K562 (cell line): ENCODE measurements at regions not wholly inside any gene's neighbourhood (a gene's known extent, or its start where the extent isn't known, plus 50 kb on each side); places are given as distances from the start of the nearest gene placed in this dataset.

Experiments
- CREB5 ChIP-seq: fragments of 250-450 bp; sonication (Bioruptor Pico); IDR thresholded peaks from 2 replicates; pipeline ENCODE4 v1.5.0; 2020; ENCODE audit warnings: mild to moderate bottlenecking
- DMBX1 ChIP-seq: fragments of 250-450 bp; sonication (Bioruptor Pico); IDR thresholded peaks from 2 replicates; pipeline ENCODE4 v1.8.0; 2022; ENCODE audit warnings: inconsistent platforms, mild to moderate bottlenecking, moderate library complexity, borderline replicate concordance
- ETS1 ChIP-seq: conservative IDR thresholded peaks from 2 replicates; pipeline ENCODE4 v1.6.1; 2011; ENCODE audit warnings: low read depth, mild to moderate bottlenecking, low read length; ENCODE audit not compliant: control insufficient read depth
- FOXJ3 ChIP-seq: sonication (generic); formaldehyde crosslinking; IDR thresholded peaks from 2 replicates; pipeline ENCODE4 v1.4.0; 2020; ENCODE audit warnings: mild to moderate bottlenecking, missing genetic modification reagents
- HOMEZ ChIP-seq: fragments of 250-450 bp; sonication (Bioruptor Pico); IDR thresholded peaks from 2 replicates; pipeline ENCODE4 v1.4.0; 2020; ENCODE audit warnings: mild to moderate bottlenecking, moderate library complexity
- IRF1 ChIP-seq: sonication (generic); formaldehyde crosslinking; IDR thresholded peaks from 2 replicates; pipeline ENCODE4 v1.8.0; 2022; ENCODE audit warnings: missing genetic modification reagents, mild to moderate bottlenecking, borderline replicate concordance
- L3MBTL2 ChIP-seq: fragments of 450-650 bp; IDR thresholded peaks from 2 replicates; pipeline ENCODE4 v1.6.1; 2016; ENCODE audit warnings: mild to moderate bottlenecking, moderate library complexity
- MBD2 ChIP-seq: sonication (generic); IDR thresholded peaks from 2 replicates; pipeline ENCODE4 v1.6.1; 2016; ENCODE audit warnings: low read depth, borderline replicate concordance
- MTF1 ChIP-seq: fragments of 250-450 bp; sonication (Bioruptor Pico); IDR thresholded peaks from 2 replicates; pipeline ENCODE4 v1.9.0; 2021; ENCODE audit warnings: moderate library complexity, mild to moderate bottlenecking, inconsistent platforms, borderline replicate concordance
- NFIX ChIP-seq: fragments of 250-450 bp; sonication (Bioruptor Pico); IDR thresholded peaks from 2 replicates; pipeline ENCODE4 v1.4.0; 2020; ENCODE audit warnings: low read depth, mild to moderate bottlenecking, moderate library complexity
- PKNOX1 ChIP-seq: fragments of 450-650 bp; IDR thresholded peaks from 2 replicates; pipeline ENCODE4 v1.6.1; 2016
- PRMT5 ChIP-seq: sonication (generic); formaldehyde crosslinking; IDR thresholded peaks from 2 replicates; pipeline ENCODE4 v1.5.0; 2020; ENCODE audit warnings: missing genetic modification reagents
- RFX5 ChIP-seq: IDR thresholded peaks from 2 replicates; pipeline ENCODE4 v1.6.1; 2011; ENCODE audit warnings: low read depth, mild to moderate bottlenecking, improper control_type of control experiment, low read length
- RFX7 ChIP-seq: fragments of 250-450 bp; sonication (Bioruptor Pico); IDR thresholded peaks from 2 replicates; pipeline ENCODE4 v1.5.1; 2021; ENCODE audit warnings: mild to moderate bottlenecking
- TFAM ChIP-seq: fragments of 250-450 bp; sonication (Bioruptor Pico); conservative IDR thresholded peaks from 2 replicates; pipeline ENCODE4 v1.5.0; 2021; ENCODE audit warnings: mild to moderate bottlenecking, moderate library complexity
- THAP12 ChIP-seq: fragments of 250-450 bp; sonication (Bioruptor Pico); IDR thresholded peaks from 2 replicates; pipeline ENCODE4 v1.9.0; 2021; ENCODE audit warnings: mild to moderate bottlenecking, inconsistent platforms
- WHSC1 ChIP-seq: IDR thresholded peaks from one replicate; pipeline ENCODE4 v1.6.1; 2012; ENCODE audit warnings: low read length, control low read depth, inconsistent platforms
- ZNF408 ChIP-seq: fragments of 250-450 bp; sonication (Bioruptor Pico); IDR thresholded peaks from 2 replicates; pipeline ENCODE4 v1.4.0; 2020; ENCODE audit warnings: low read depth, mild to moderate bottlenecking, moderate library complexity
- ZNF830 ChIP-seq: fragments of 250-450 bp; sonication (Bioruptor Pico); IDR thresholded peaks from 2 replicates; pipeline ENCODE4 v1.5.0; 2021; ENCODE audit warnings: mild to moderate bottlenecking

- TF ChIP-seq FOXJ3 (CRISPR knock-in tag) (no peak), PRMT5 (CRISPR knock-in tag) (no peak), PKNOX1 (peak; percentile 71), L3MBTL2 (peak; percentile 49), MTF1 (CRISPR knock-in tag) (no peak), WHSC1 (no peak), NFIX (CRISPR knock-in tag) (0 out of 2 replicates have a peak, but pooled peaks have one; percentile 53), HOMEZ (CRISPR knock-in tag) (no peak), MBD2 (peak; percentile 63; the same call in 1 of the 2 replicates), ZNF408 (CRISPR knock-in tag) (no peak), TFAM (CRISPR knock-in tag) (no peak), IRF1 (CRISPR knock-in tag) (no peak), THAP12 (CRISPR knock-in tag) (no peak), ETS1 (peak; percentile 91), RFX7 (CRISPR knock-in tag) (no peak), DMBX1 (peak; percentile 91), CREB5 (CRISPR knock-in tag) (no peak), RFX5 (no peak), ZNF830 (CRISPR knock-in tag) (no peak)
Observed at GRCh38 chr6:37103169-37104039, 66.5 kb upstream of the PIM1 start (continued).
